ES-I3 (cell line): ENCODE measurements at regions not wholly inside any gene's neighbourhood (a gene's known extent, or its start where the extent isn't known, plus 50 kb on each side); places are given as distances from the start of the nearest gene placed in this dataset.
"Not testable (repeated sequence)": the region's sequence is repeated elsewhere in the genome, so short reads cannot be mapped to it uniquely, and the experiment has no call there.

Source experiments
- H3K36me3 ChIP-seq: 2 replicates; pipeline ENCODE4 v1.6.1; 2013; ENCODE audit warnings: mild to moderate bottlenecking, low read length, control low read depth, moderate library complexity; ENCODE audit not compliant: insufficient read depth
- H3K4me1 ChIP-seq: 2 replicates; pipeline ENCODE4 v1.6.1; 2013; ENCODE audit warnings: mild to moderate bottlenecking, control low read depth, low read length; ENCODE audit not compliant: insufficient read depth
- H3K9ac ChIP-seq: 2 replicates; pipeline ENCODE4 v1.6.1; 2013; ENCODE audit warnings: low read depth, mild to moderate bottlenecking, low read length, moderate library complexity
- H3K9me3 ChIP-seq: 2 replicates; pipeline ENCODE4 v1.6.1; 2013; ENCODE audit warnings: mild to moderate bottlenecking, low read length, moderate library complexity; ENCODE audit not compliant: control insufficient read depth, insufficient read depth

GRCh38 chr3:10676905-10677304 lies 139.1 kb upstream of the SLC6A11 start:
- Histone ChIP-seq H3K4me1 (peaks cover 4% of the 10 kb centered on the region), H3K9ac (no peak overlapping the region), H3K36me3 (no peaks in the 10 kb centered on the region), H3K9me3 (no peaks in the 10 kb centered on the region)

- Histone ChIP-seq H3K4me1 (peaks cover 4% of the 10 kb centered on the region), H3K9ac (no peak overlapping the region), H3K9me3 (no peaks in the 10 kb centered on the region), H3K36me3 (no peaks in the 10 kb centered on the region)
Measured at GRCh38 chr3:10678796-10679376, 137.1 kb upstream of the SLC6A11 start.

GRCh38 chr3:10680796-10681195 lies 135.2 kb upstream of the SLC6A11 start:
- no peak overlapping the region for H3K9ac ChIP-seq
- H3K36me3 ChIP-seq, result no peaks in the 10 kb centered on the region
- H3K4me1 ChIP-seq, result no peaks in the 10 kb centered on the region; the same call in 1 of the 2 replicates
- no peaks in the 10 kb centered on the region for H3K9me3 ChIP-seq

GRCh38 chr3:10682692-10683091 lies 133.3 kb upstream of the SLC6A11 start:
- H3K4me1 ChIP-seq, result no peaks in the 10 kb centered on the region; the same call in 1 of the 2 replicates
- no peaks in the 10 kb centered on the region for H3K9me3 ChIP-seq
- no peak overlapping the region for H3K9ac ChIP-seq
- H3K36me3 ChIP-seq, result no peaks in the 10 kb centered on the region

- no peaks in the 10 kb centered on the region; the same call in 1 of the 2 replicates for H3K4me1 ChIP-seq
- H3K9ac ChIP-seq, result no peak overlapping the region
- H3K36me3 ChIP-seq, result no peaks in the 10 kb centered on the region
- H3K9me3 ChIP-seq, result no peaks in the 10 kb centered on the region
Measured at GRCh38 chr3:10683106-10683505, 132.9 kb upstream of the SLC6A11 start.

GRCh38 chr3:10688126-10688525 lies 127.9 kb upstream of the SLC6A11 start:
- Histone ChIP-seq H3K4me1 (no peaks in the 10 kb centered on the region; the same call in 1 of the 2 replicates), H3K9ac (no peak overlapping the region), H3K36me3 (no peaks in the 10 kb centered on the region), H3K9me3 (no peaks in the 10 kb centered on the region)

GRCh38 chr3:10688548-10689172 lies 127.4 kb upstream of the SLC6A11 start:
- no peaks in the 10 kb centered on the region for H3K4me1 ChIP-seq
- no peaks in the 10 kb centered on the region for H3K36me3 ChIP-seq
- H3K9me3 ChIP-seq, result no peaks in the 10 kb centered on the region
- no peak overlapping the region for H3K9ac ChIP-seq

GRCh38 chr3:10692039-10692622 lies 123.9 kb upstream of the SLC6A11 start:
- Histone ChIP-seq H3K36me3 (no peaks in the 10 kb centered on the region), H3K9ac (no peak overlapping the region), H3K4me1 (no peaks in the 10 kb centered on the region), H3K9me3 (no peaks in the 10 kb centered on the region)

- Histone ChIP-seq H3K4me1 (no peaks in the 10 kb centered on the region), H3K9ac (no peak overlapping the region), H3K36me3 (no peaks in the 10 kb centered on the region), H3K9me3 (no peaks in the 10 kb centered on the region)
Measured at GRCh38 chr3:10693457-10693856, 122.6 kb upstream of the SLC6A11 start.

- H3K36me3 ChIP-seq, result no peaks in the 10 kb centered on the region
- no peaks in the 10 kb centered on the region for H3K9me3 ChIP-seq
- H3K4me1 ChIP-seq, result no peaks in the 10 kb centered on the region
- no peak overlapping the region for H3K9ac ChIP-seq
Measured at GRCh38 chr3:10694179-10694578, 121.8 kb upstream of the SLC6A11 start.

- not testable (repeated sequence) for H3K9ac ChIP-seq, H3K9me3 ChIP-seq, H3K4me1 ChIP-seq, H3K36me3 ChIP-seq
Measured at GRCh38 chr3:10695186-10695585, 120.8 kb upstream of the SLC6A11 start.

GRCh38 chr3:10695595-10696285 lies 120.3 kb upstream of the SLC6A11 start:
- H3K4me1 ChIP-seq, result no peaks in the 10 kb centered on the region
- no peaks in the 10 kb centered on the region for H3K36me3 ChIP-seq
- H3K9me3 ChIP-seq, result no peaks in the 10 kb centered on the region
- no peak overlapping the region for H3K9ac ChIP-seq

- Histone ChIP-seq H3K9ac (no peak overlapping the region), H3K36me3 (no peaks in the 10 kb centered on the region), H3K4me1 (no peaks in the 10 kb centered on the region), H3K9me3 (no peaks in the 10 kb centered on the region)
Measured at GRCh38 chr3:10697918-10698317, 118.1 kb upstream of the SLC6A11 start.

GRCh38 chr3:10700821-10701220 lies 115.2 kb upstream of the SLC6A11 start:
- peaks cover 4% of the 10 kb centered on the region; the same call in 1 of the 2 replicates for H3K4me1 ChIP-seq

More at GRCh38 chr3:10700821-10701220, 115.2 kb upstream of the SLC6A11 start:
- Histone ChIP-seq H3K9ac (no peak overlapping the region), H3K9me3 (no peaks in the 10 kb centered on the region), H3K36me3 (no peaks in the 10 kb centered on the region)
